Stomach (tissue), 8 donors: ENCODE measurements at regions not wholly inside any gene's neighbourhood (a gene's known extent, or its start where the extent isn't known, plus 50 kb on each side); places are given as distances from the start of the nearest gene placed in this dataset.

Source experiments
- DNase-seq, 2 donors: peaks; one replicate each; pipeline versions ENCODE4 v3.0.0 to v3.0.0-alpha.2; 2013 to 2019
- H3K27ac ChIP-seq, 5 donors: fragments of 200-600 bp in 4 of 5; sonication (generic) in 4 of 5; one replicate each; pipeline ENCODE4 v1.5.1; 2013 to 2019; ENCODE audit warnings: mild to moderate bottlenecking in 1 of 5, moderate library complexity in 1 of 5
- H3K27me3 ChIP-seq, 3 donors: fragments of 200-600 bp; sonication (generic); one replicate each; pipeline ENCODE4 v1.5.1; 2017 to 2019; ENCODE audit warnings: mixed run types in 1 of 3
- H3K36me3 ChIP-seq, 4 donors: fragments of 200-600 bp; sonication (generic); 1 replicate in 3 of 4; 2 replicates in 1 of 4; pipeline ENCODE4 v1.5.1; 2016 to 2019
- H3K4me1 ChIP-seq, 4 donors: fragments of 200-600 bp; sonication (generic); one replicate each; pipeline ENCODE4 v1.5.1; 2016 to 2019
- H3K4me3 ChIP-seq, 4 donors: fragments of 200-600 bp; sonication (generic) in 3 of 4; one replicate each; pipeline ENCODE4 v1.5.1; 2016 to 2019; ENCODE audit warnings: mild to moderate bottlenecking in 1 of 4
- H3K9me3 ChIP-seq, 4 donors: fragments of 200-600 bp; sonication (generic); one replicate each; pipeline ENCODE4 v1.5.1; 2016 to 2019
- CTCF ChIP-seq, 7 experiments: fragments of 450-650 bp in 4 of 7; fragments of 200-600 bp in 3 of 7; sonication (generic) in 3 of 7; IDR thresholded peaks; one replicate each; pipeline ENCODE4 v1.5.1; 2016 to 2019; ENCODE audit warnings: antibody characterized with exemption in 7 of 7, control low read depth in 2 of 7, mild to moderate bottlenecking in 1 of 7
- EP300 ChIP-seq: sonication (generic); formaldehyde crosslinking; IDR thresholded peaks from one replicate; pipeline ENCODE4 v1.6.1; 2017; ENCODE audit warnings: antibody characterized with exemption
- POLR2A ChIP-seq, 4 donors: fragments of 450-650 bp; IDR thresholded peaks; one replicate each; pipeline ENCODE4 v1.6.1; 2016; ENCODE audit warnings: antibody characterized with exemption in 4 of 4, control low read depth in 2 of 4, mild to moderate bottlenecking in 1 of 4, moderate library complexity in 1 of 4
- POLR2AphosphoS5 ChIP-seq, 3 donors: sonication (generic); formaldehyde crosslinking; IDR thresholded peaks; one replicate each; pipeline ENCODE4 v1.6.1; 2016; ENCODE audit warnings: antibody characterized with exemption in 3 of 3
- WGBS, 5 donors: extraction: QIAGEN DNeasy Blood & Tissue Kit in 3 of 5; methylation state at CpG; one replicate each; pipeline versions ENCODE4 v1.1.5 to v1.1.7; 2013 to 2018; 5-methylcytosine and 5-hydroxymethylcytosine counted together
- intact Hi-C: fragments of 100-400 bp; cut with DNase I; formaldehyde crosslinking; loops from one replicate; pipeline ENCODE4 v1.15.1; 2023; ENCODE audit warnings: low total_unique reads
- donor health status: healthy with polysubstance abuse.
- donor health status: Bipolar disorder and iron deficiency.
- donor health status: healthy.

- Histone ChIP-seq H3K9me3 (no peaks in the 10 kb centered on the region), H3K4me1 (no peaks in the 10 kb centered on the region), H3K27me3 (peaks cover 0 to 73% (median 33%) of the 10 kb centered on the region in 3 donors), H3K4me3 (no peak overlapping the region), H3K27ac (no peak overlapping the region), H3K36me3 (no peaks in the 10 kb centered on the region)
- WGBS, 5 donors: 63 to 74% (median 64%) methylated on average over 20 to 23 of the region's 23 CpGs
- intact Hi-C loops: no loop called here
- peak in 1 of 2 donors; percentile 35 for DNase-seq
- TF ChIP-seq POLR2AphosphoS5 (IDR thresholded peaks at IDR 0.05) (no peak), CTCF (IDR thresholded peaks at IDR 0.05) (no peak), EP300 (no peak), POLR2A (IDR thresholded peaks at IDR 0.05) (no peak)
These were observed 101.5 kb downstream of the MICALL2 start for GRCh38 chr7:1357601-1358271.

DNA sequence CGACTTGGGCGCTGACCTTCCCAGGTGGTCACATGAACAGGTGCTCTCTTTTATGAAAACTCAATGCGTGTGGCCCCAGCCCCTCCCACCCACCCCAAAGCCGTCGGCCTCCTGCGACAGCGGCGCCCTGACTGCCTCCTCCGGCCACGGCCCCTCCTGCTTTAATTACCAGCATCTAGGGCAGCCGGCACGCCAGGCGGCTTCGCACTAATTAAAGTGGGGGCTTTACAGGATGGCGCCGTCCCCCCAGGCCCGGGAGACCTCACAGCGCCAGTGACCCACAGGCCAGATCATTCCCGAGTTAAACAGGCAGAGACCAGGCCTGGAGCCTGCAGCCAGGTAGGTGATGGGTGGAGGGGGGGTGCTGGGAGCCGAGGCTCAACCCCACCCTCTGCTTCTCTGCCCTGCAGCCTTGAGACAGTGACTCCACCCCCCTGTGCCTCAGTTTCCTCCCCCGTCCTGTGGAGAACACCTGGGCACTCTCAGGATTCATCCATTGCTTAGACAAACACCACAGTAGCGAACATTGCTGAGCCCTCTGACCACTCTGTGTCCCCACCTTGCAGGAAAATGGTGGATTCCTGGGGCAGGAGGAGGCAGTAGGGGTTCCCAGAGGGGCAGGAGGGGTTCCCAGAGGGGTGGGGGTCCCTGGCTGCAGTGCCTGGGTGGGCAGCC lies 100.8 kb downstream of the MICALL2 start:
- Histone ChIP-seq H3K27ac (no peak overlapping the region), H3K27me3 (peaks cover 0 to 65% (median 26%) of the 10 kb centered on the region in 3 donors), H3K9me3 (no peaks in the 10 kb centered on the region), H3K4me3 (no peak overlapping the region), H3K4me1 (no peaks in the 10 kb centered on the region), H3K36me3 (no peaks in the 10 kb centered on the region)
- no peak for DNase-seq
- 26 to 39% (median 37%) methylated on average over 9 to 22 of the region's 22 CpGs for WGBS, 5 donors
- intact Hi-C loops: no loop called here
- TF ChIP-seq POLR2AphosphoS5 (IDR thresholded peaks at IDR 0.05) (no peak), EP300 (no peak), CTCF (IDR thresholded peaks at IDR 0.05) (no peak), POLR2A (IDR thresholded peaks at IDR 0.05) (no peak)

GRCh38 chr7:1359051-1359400 lies 100.2 kb downstream of the MICALL2 start:
- intact Hi-C loops: no loop called here
- DNase-seq: no peak
- 51 to 61% (median 58%) methylated on average over 12 of the region's 12 CpGs for WGBS, 5 donors

More at GRCh38 chr7:1359051-1359400, 100.2 kb downstream of the MICALL2 start:
- H3K27ac ChIP-seq: no peak overlapping the region
- peaks cover 0 to 64% (median 23%) of the 10 kb centered on the region in 3 donors for H3K27me3 ChIP-seq
- H3K36me3 ChIP-seq: no peaks in the 10 kb centered on the region
- H3K4me1 ChIP-seq: no peaks in the 10 kb centered on the region
- H3K9me3 ChIP-seq: peaks cover 0 to 4% (median 3%) of the 10 kb centered on the region in 4 donors
- TF ChIP-seq POLR2AphosphoS5 (IDR thresholded peaks at IDR 0.05) (no peak), POLR2A (IDR thresholded peaks at IDR 0.05) (no peak), CTCF (IDR thresholded peaks at IDR 0.05) (no peak), EP300 (no peak)
- no peak overlapping the region for H3K4me3 ChIP-seq
